ENCODE measurements at regions not wholly inside any gene's neighbourhood (a gene's known extent, or its start where the extent isn't known, plus 50 kb on each side); places are given as distances from the start of the nearest gene placed in this dataset.

DNA sequence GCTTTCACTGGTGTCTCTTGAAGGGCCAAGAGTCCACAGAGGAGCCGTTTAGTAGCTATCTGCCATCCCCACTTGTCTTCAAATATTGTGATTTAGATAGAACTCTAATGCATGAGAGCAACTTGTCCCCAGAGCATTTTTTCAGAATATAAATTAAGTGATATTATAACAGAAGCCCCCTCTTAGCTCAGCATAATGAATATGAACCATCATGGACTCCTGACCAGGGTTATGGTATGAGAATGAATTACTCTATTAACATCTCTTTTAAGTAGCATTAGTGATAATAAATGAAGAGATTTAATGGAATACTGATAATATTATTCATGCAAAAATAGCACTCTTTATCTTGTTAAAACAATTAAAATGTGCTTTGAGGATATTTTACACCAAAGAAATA lies 709.6 kb downstream of the GALR1 start:
- TF ChIP-seq, protein P1, sequence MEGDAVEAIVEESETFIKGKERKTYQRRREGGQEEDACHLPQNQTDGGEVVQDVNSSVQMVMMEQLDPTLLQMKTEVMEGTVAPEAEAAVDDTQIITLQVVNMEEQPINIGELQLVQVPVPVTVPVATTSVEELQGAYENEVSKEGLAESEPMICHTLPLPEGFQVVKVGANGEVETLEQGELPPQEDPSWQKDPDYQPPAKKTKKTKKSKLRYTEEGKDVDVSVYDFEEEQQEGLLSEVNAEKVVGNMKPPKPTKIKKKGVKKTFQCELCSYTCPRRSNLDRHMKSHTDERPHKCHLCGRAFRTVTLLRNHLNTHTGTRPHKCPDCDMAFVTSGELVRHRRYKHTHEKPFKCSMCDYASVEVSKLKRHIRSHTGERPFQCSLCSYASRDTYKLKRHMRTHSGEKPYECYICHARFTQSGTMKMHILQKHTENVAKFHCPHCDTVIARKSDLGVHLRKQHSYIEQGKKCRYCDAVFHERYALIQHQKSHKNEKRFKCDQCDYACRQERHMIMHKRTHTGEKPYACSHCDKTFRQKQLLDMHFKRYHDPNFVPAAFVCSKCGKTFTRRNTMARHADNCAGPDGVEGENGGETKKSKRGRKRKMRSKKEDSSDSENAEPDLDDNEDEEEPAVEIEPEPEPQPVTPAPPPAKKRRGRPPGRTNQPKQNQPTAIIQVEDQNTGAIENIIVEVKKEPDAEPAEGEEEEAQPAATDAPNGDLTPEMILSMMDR (IDR thresholded peaks at IDR 0.05; ENCODE audit: low read depth, low read length): no peak
- TF ChIP-seq EZH2phosphoT487 (IDR thresholded peaks at IDR 0.05; ENCODE audit: low read depth): no peak
